Activated CD4-positive, alpha-beta T cell treated with anti-CD3 and anti-CD28 coated beads, Interleukin-2, Interleukin-6, amounts not matched to agents 100 ng/mL and 50 ng/mL, durations not matched to agents 16 hours and 8 hours (primary cell): ENCODE measurements at regions not wholly inside any gene's neighbourhood (a gene's known extent, or its start where the extent isn't known, plus 50 kb on each side); places are given as distances from the start of the nearest gene placed in this dataset.

Experiments used
- DNase-seq: peaks from one replicate; pipeline ENCODE4 v3.0.0-alpha.2; 2020

- no peak for DNase-seq
Observed at GRCh38 chr18:4847056-4847455, 350.0 kb downstream of the AKAIN1 start.

- no peak for DNase-seq
Observed at GRCh38 chr18:4844320-4844719, 352.7 kb downstream of the AKAIN1 start.

DNA sequence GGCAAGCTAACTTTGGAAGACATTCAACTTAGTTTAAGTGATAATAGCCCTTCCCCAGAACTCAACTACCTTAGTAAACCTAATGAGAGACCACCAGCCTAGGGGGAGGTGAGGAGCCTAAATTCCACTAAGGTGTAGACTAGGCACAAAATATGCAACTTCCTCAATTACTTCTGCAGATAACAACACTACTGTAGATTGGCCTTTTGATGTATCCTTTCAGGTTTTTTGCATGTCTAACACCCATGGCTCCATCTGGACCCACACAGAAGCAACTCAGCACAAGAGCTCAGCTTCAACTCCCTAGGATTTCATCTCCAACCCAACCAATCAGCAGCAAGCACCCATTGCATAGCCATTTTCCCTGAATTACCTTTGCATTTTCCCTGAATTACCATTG is 353.3 kb downstream of the AKAIN1 start:
- DNase-seq = no peak

DNA sequence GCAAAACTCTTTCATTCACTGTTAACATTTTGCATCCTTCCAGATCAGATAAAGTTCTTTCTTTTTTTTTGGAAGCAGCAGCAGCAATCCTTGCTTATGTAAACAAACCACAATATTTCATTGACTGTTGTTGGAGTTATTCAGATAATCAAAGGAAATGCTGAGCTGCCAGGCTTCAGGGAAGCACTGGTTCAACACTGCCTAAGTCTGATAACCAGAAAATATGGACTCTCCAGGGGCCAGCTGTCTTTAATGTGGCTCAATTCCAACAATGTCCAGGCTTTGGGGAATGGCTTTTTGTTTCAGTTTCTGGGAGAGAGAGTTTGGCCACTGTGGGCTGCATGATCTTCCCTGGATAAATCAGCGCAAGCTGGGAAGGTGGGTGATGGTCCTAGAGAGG is 354.3 kb downstream of the AKAIN1 start:
- no peak for DNase-seq

- DNase-seq = no peak
Observed at GRCh38 chr18:4842287-4842686, 354.8 kb downstream of the AKAIN1 start.

GRCh38 chr18:4839639-4840038 is 357.4 kb downstream of the AKAIN1 start:
- DNase-seq = no peak

DNA sequence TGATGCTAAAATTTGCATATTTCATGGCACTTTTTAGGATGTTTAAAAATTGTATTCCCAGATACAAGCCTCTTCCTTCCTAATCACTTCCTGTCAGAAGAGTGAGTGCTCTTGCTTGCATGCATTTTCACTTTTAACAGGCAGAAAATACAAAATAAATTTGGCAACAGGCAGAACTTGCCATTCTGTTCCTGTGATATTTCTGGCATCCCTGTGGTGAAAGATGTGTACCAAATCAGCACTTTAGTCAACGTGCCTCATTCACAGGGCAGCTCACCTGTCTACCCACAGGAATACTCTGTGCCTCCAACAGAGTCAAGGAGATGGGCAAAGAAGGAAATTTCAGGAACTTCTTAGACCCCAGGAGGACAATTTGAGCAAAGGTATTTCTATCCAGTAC is 360.9 kb downstream of the AKAIN1 start:
- no peak for DNase-seq

DNA sequence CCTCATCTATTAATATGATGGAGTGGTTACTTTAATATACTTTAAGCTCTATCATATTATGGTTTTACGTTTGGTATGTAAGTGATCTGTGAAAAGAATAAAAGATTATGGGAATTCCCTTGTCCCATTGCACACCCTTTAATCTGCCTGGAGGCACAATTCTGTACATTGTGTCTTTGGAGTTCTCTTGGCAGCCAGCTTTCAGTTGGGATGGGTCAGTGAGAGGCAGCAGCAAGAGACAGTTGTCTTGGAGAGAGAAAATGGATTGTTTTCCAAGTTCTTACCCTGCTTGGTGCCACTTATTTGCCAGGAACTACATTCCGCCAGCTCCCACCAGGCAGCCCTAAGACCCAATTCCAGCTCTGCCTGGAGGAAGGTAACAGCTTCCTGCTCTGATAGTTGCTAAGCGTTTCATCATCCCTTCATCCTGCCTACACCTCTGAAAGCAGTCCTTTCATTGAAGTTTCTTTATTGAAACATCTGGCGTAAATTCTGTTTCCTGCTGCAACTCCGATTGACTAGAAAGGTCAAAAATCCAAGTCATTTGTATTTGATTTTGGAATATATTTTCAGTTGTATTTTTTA is 365.2 kb downstream of the AKAIN1 start:
- DNase-seq = no peak

GRCh38 chr18:4831127-4831526 is 365.9 kb downstream of the AKAIN1 start:
- DNase-seq = no peak

DNA sequence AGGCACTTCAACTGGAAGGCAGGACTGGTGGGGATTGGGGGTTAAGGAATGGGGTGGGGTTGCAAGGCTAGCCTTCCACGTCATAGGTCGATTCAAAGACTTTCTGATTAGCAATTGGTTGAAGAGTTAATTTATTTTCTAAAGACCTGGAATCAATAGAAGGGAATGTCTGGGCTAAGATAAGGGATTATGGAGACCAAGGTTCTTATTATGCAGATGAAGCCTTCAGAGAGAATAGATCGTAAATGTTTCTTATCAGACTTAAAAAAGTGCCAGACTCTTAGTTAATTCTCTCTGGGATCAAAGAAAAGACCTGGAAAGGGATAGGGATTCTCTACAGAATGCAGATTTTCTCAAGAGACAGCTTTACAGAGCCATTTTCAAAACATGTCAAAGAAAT is 368.0 kb upstream of the DLGAP1 start:
- no peak for DNase-seq

GRCh38 chr18:4821801-4822200 is 366.7 kb upstream of the DLGAP1 start:
- no peak for DNase-seq

DNA sequence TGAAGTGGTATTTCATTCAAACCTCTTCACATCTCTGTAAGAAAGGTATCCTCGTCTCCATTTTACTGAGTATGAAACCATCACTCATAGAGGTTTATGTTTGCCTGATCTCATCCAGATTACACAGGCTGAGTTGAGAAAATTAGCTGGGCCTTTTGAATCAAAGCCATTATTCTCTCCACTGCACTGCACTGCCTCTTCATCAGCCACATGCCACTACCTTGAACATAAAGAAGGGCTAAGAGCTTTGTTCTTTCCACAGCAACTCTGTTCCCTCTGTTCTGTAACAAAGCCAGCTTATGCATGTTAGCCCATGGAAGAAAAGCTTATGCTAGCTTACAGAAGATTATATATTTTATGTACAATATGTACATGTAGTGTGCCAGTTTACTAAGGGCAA is 362.6 kb upstream of the DLGAP1 start:
- DNase-seq = no peak

DNA sequence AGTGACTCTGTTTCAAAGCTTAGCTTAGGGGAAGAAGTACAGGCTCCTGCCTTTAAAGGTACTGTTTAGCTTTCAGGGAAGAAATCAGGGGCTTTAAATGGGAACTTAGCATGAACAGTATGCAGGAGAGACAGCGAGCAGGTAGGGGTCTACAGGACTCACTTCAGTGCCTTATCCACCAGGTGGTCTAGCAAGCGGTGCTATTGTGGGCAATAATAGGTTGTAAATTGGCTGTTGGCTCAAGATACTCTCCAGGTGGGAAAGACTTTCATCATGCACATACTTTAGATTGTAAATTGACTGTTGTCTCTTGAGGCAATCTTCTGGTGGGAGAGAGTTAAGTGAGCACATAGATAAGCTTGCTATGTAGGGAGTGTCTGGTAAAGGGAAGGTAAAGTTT is 358.6 kb upstream of the DLGAP1 start:
- no peak for DNase-seq

DNA sequence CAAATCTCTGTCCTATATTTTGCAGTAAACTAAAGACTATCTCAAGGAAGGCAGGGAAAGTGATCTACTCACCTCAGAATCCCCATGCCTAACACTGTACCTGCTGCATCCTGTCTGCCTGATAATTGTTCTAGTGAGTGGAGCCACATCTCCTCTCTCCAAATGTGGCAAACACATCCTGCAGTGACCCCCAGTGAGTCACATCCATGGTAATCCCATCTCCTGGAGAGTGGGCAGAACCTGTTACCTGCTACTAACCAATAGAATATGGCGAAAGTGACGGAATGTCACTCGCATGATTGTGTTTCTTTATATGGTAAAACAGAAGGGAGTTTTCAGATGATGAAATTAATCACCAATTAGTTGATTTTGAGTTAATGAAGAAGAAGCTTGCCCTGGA is 353.8 kb upstream of the DLGAP1 start:
- DNase-seq = no peak

GRCh38 chr18:4807604-4808293 is 352.6 kb upstream of the DLGAP1 start:
- no peak for DNase-seq

DNA sequence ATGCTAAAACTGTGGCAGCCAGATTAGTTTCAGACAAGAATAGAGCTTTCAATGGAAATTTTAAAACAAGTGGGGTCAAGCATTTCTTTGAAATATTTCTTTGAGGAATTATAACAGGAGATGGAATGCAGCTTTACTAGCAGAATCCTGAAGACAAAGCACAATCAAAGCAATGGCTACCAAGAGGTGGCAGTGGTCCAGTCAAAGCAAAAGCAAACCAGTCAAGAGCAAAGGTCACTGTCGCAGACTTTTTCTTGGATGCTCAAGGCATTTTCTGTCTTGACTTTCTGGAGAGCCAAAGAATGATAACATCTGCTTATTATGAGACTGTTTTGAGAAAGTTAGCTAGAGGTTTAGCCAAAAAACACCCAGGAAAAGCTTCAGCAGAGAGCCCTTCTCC is 351.2 kb upstream of the DLGAP1 start:
- no peak for DNase-seq

DNA sequence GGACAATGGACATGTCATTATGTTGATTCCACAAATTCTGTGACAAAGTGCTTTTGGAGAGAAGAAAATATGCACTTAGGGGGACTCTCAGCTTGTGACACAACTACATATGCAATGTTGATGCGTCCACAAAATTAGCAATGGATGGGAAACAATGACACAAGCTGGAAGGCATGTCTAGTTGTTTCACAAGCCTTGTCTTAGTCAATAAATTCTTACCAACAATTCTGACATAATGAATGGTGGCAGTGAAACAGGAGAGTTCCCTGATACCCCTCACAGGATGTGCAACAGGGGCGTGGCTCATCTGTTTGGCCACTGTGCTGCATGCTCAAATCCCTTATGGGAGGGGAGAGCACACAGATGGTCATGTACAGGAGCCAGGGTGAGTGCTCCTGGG is 347.2 kb upstream of the DLGAP1 start:
- no peak for DNase-seq

GRCh38 chr18:4801151-4801550 is 346.0 kb upstream of the DLGAP1 start:
- no peak for DNase-seq

- no peak for DNase-seq
Observed at GRCh38 chr18:4797002-4797685, 342.0 kb upstream of the DLGAP1 start.

GRCh38 chr18:4789506-4789905 is 334.4 kb upstream of the DLGAP1 start:
- no peak for DNase-seq

GRCh38 chr18:4781873-4782272 is 326.8 kb upstream of the DLGAP1 start:
- no peak for DNase-seq

- no peak for DNase-seq
Observed at GRCh38 chr18:4765401-4765800, 310.3 kb upstream of the DLGAP1 start.

DNA sequence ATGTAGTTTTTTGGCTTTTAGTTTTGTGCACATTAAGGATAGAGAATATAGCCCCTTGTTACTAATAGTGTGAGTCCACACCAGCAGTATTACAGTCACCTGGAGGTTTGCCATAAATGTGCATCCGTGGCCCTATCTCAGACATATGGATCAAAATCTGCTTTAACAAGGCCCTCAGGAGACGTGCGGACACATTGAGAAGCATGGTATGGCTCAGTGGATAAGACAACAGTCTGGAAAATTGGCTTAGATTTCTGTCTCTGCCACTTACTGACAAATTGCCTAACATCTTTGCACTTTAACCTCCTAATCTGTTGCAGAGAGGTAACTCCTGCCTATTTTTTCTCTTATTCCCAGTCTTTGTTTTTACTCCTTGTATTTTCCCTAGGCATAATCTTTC is 307.2 kb upstream of the DLGAP1 start:
- no peak for DNase-seq

GRCh38 chr18:4758980-4759379 is 303.9 kb upstream of the DLGAP1 start:
- DNase-seq = no peak

GRCh38 chr18:4755848-4756247 is 300.7 kb upstream of the DLGAP1 start:
- no peak for DNase-seq
